ENCODE measurements at regions not wholly inside any gene's neighbourhood (a gene's known extent, or its start where the extent isn't known, plus 50 kb on each side); places are given as distances from the start of the nearest gene placed in this dataset.

- Histone ChIP-seq H3K4me2 (ENCODE audit: low read length) (no peak overlapping the region), H3F3A (ENCODE audit: control insufficient read depth, insufficient read depth) (no peaks in the 10 kb centered on the region), H3K4me3 (ENCODE audit: low read length) (no peak overlapping the region), H3K9me2 (replicated peaks; ENCODE audit: control insufficient read depth, low read length) (no peaks in the 10 kb centered on the region), H4K20me1 (ENCODE audit: control insufficient read depth, insufficient read depth, low read depth, low read length) (no peaks in the 10 kb centered on the region), H3K27me3 (ENCODE audit: control insufficient read depth, low read length) (no peaks in the 10 kb centered on the region), H3K79me2 (ENCODE audit: control insufficient read depth, low read length) (no peaks in the 10 kb centered on the region), H3K4me1 (ENCODE audit: control insufficient read depth, low read length) (no peaks in the 10 kb centered on the region), H3K9me3 (ENCODE audit: control insufficient read depth, insufficient read depth, low read length) (no peaks in the 10 kb centered on the region), H3K27ac (ENCODE audit: low read depth, low read length) (no peak overlapping the region), H3K36me3 (ENCODE audit: control insufficient read depth, low read length) (no peaks in the 10 kb centered on the region)
- TF ChIP-seq EZH2phosphoT487 (IDR thresholded peaks at IDR 0.05; ENCODE audit: borderline replicate concordance, low read length), result no peak
- TF ChIP-seq, protein P1, sequence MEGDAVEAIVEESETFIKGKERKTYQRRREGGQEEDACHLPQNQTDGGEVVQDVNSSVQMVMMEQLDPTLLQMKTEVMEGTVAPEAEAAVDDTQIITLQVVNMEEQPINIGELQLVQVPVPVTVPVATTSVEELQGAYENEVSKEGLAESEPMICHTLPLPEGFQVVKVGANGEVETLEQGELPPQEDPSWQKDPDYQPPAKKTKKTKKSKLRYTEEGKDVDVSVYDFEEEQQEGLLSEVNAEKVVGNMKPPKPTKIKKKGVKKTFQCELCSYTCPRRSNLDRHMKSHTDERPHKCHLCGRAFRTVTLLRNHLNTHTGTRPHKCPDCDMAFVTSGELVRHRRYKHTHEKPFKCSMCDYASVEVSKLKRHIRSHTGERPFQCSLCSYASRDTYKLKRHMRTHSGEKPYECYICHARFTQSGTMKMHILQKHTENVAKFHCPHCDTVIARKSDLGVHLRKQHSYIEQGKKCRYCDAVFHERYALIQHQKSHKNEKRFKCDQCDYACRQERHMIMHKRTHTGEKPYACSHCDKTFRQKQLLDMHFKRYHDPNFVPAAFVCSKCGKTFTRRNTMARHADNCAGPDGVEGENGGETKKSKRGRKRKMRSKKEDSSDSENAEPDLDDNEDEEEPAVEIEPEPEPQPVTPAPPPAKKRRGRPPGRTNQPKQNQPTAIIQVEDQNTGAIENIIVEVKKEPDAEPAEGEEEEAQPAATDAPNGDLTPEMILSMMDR (IDR thresholded peaks at IDR 0.05; ENCODE audit: low read depth, low read length, poor library complexity, severe bottlenecking), result no peak
Observed at GRCh38 chr5:93225748-93226147, 355.3 kb downstream of the NR2F1-AS1 start.

- no peaks in the 10 kb centered on the region for H3K9me3 ChIP-seq (ENCODE audit: control insufficient read depth, insufficient read depth, low read length)
- TF ChIP-seq, protein P1 (IDR thresholded peaks at IDR 0.05; ENCODE audit: low read depth, low read length, poor library complexity, severe bottlenecking), result no peak
- TF ChIP-seq EZH2phosphoT487 (IDR thresholded peaks at IDR 0.05; ENCODE audit: borderline replicate concordance, low read length), result no peak
- H3K4me2 ChIP-seq (ENCODE audit: low read length), result no peak overlapping the region
- H3K79me2 ChIP-seq (ENCODE audit: control insufficient read depth, low read length), result no peaks in the 10 kb centered on the region
- no peaks in the 10 kb centered on the region for H3K4me1 ChIP-seq (ENCODE audit: control insufficient read depth, low read length)
- no peaks in the 10 kb centered on the region for H3K9me2 ChIP-seq (replicated peaks; ENCODE audit: control insufficient read depth, low read length)
- H3F3A ChIP-seq (ENCODE audit: control insufficient read depth, insufficient read depth), result no peaks in the 10 kb centered on the region
- no peaks in the 10 kb centered on the region for H3K27me3 ChIP-seq (ENCODE audit: control insufficient read depth, low read length)
- no peaks in the 10 kb centered on the region for H3K36me3 ChIP-seq (ENCODE audit: control insufficient read depth, low read length)
- H3K27ac ChIP-seq (ENCODE audit: low read depth, low read length), result no peak overlapping the region
- H3K4me3 ChIP-seq (ENCODE audit: low read length), result no peak overlapping the region
- no peaks in the 10 kb centered on the region for H4K20me1 ChIP-seq (ENCODE audit: control insufficient read depth, insufficient read depth, low read depth, low read length)
Observed at GRCh38 chr5:93224624-93225023, 356.4 kb downstream of the NR2F1-AS1 start.

- no peaks in the 10 kb centered on the region for H3K4me1 ChIP-seq (ENCODE audit: control insufficient read depth, low read length)
- H3F3A ChIP-seq (ENCODE audit: control insufficient read depth, insufficient read depth), result no peaks in the 10 kb centered on the region
- H3K27ac ChIP-seq (ENCODE audit: low read depth, low read length), result no peak overlapping the region
- H3K36me3 ChIP-seq (ENCODE audit: control insufficient read depth, low read length), result no peaks in the 10 kb centered on the region
- no peaks in the 10 kb centered on the region for H3K9me3 ChIP-seq (ENCODE audit: control insufficient read depth, insufficient read depth, low read length)
- H3K4me3 ChIP-seq (ENCODE audit: low read length), result no peak overlapping the region
- TF ChIP-seq, protein P1 (IDR thresholded peaks at IDR 0.05; ENCODE audit: low read depth, low read length, poor library complexity, severe bottlenecking), result no peak
- no peak for TF ChIP-seq EZH2phosphoT487 (IDR thresholded peaks at IDR 0.05; ENCODE audit: borderline replicate concordance, low read length)
- no peaks in the 10 kb centered on the region for H3K27me3 ChIP-seq (ENCODE audit: control insufficient read depth, low read length)
- H3K79me2 ChIP-seq (ENCODE audit: control insufficient read depth, low read length), result no peaks in the 10 kb centered on the region
- H3K9me2 ChIP-seq (replicated peaks; ENCODE audit: control insufficient read depth, low read length), result no peaks in the 10 kb centered on the region
- no peaks in the 10 kb centered on the region for H4K20me1 ChIP-seq (ENCODE audit: control insufficient read depth, insufficient read depth, low read depth, low read length)
- H3K4me2 ChIP-seq (ENCODE audit: low read length), result no peak overlapping the region
Observed at GRCh38 chr5:93221773-93222172, 359.2 kb downstream of the NR2F1-AS1 start.

GRCh38 chr5:93220431-93220830 is 360.6 kb downstream of the NR2F1-AS1 start:
- H3K27me3 ChIP-seq (ENCODE audit: control insufficient read depth, low read length), result no peaks in the 10 kb centered on the region
- H3K9me2 ChIP-seq (replicated peaks; ENCODE audit: control insufficient read depth, low read length), result no peaks in the 10 kb centered on the region
- no peaks in the 10 kb centered on the region for H3K36me3 ChIP-seq (ENCODE audit: control insufficient read depth, low read length)
- no peaks in the 10 kb centered on the region for H3K79me2 ChIP-seq (ENCODE audit: control insufficient read depth, low read length)
- H3K9me3 ChIP-seq (ENCODE audit: control insufficient read depth, insufficient read depth, low read length), result no peaks in the 10 kb centered on the region
- H3F3A ChIP-seq (ENCODE audit: control insufficient read depth, insufficient read depth), result no peaks in the 10 kb centered on the region
- no peak for TF ChIP-seq EZH2phosphoT487 (IDR thresholded peaks at IDR 0.05; ENCODE audit: borderline replicate concordance, low read length)
- TF ChIP-seq, protein P1 (IDR thresholded peaks at IDR 0.05; ENCODE audit: low read depth, low read length, poor library complexity, severe bottlenecking), result no peak
- no peak overlapping the region for H3K4me3 ChIP-seq (ENCODE audit: low read length)
- no peaks in the 10 kb centered on the region for H3K4me1 ChIP-seq (ENCODE audit: control insufficient read depth, low read length)
- H4K20me1 ChIP-seq (ENCODE audit: control insufficient read depth, insufficient read depth, low read depth, low read length), result no peaks in the 10 kb centered on the region
- no peak overlapping the region for H3K4me2 ChIP-seq (ENCODE audit: low read length)
- no peak overlapping the region for H3K27ac ChIP-seq (ENCODE audit: low read depth, low read length)

Data from DOHH2 (cell line).